ENCODE measurements at regions not wholly inside any gene's neighbourhood (a gene's known extent, or its start where the extent isn't known, plus 50 kb on each side); places are given as distances from the start of the nearest gene placed in this dataset.

DNA sequence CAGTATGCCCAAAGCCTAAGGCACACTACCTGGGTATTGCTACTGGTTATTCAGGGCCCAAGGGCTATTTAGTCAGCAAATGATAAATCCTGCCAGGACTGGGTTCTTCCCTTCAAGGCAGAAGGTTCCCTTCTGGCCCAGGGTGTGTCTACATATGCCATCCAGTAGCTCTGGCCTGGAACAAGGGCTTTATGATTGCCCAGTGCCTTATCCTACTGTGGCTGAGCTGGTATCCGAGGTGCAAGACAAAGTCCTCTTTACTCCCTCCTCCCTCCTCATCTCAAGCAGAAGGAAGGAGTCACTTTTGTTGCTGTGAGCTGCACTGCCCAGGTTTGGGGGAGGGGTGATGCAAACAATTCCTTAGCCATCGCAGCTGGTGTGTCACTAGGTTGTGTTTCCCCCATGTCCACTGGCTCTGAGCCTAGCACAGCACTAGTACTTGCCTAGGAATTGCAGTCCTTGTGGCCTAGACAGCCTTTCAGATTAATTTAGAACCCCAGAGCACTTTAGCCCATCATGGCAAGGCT lies 221.8 kb upstream of the TGFBR2 start:
- TF ChIP-seq, protein P1, sequence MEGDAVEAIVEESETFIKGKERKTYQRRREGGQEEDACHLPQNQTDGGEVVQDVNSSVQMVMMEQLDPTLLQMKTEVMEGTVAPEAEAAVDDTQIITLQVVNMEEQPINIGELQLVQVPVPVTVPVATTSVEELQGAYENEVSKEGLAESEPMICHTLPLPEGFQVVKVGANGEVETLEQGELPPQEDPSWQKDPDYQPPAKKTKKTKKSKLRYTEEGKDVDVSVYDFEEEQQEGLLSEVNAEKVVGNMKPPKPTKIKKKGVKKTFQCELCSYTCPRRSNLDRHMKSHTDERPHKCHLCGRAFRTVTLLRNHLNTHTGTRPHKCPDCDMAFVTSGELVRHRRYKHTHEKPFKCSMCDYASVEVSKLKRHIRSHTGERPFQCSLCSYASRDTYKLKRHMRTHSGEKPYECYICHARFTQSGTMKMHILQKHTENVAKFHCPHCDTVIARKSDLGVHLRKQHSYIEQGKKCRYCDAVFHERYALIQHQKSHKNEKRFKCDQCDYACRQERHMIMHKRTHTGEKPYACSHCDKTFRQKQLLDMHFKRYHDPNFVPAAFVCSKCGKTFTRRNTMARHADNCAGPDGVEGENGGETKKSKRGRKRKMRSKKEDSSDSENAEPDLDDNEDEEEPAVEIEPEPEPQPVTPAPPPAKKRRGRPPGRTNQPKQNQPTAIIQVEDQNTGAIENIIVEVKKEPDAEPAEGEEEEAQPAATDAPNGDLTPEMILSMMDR (IDR thresholded peaks at IDR 0.05) = no peak
- TF ChIP-seq POLR2AphosphoS5 (IDR thresholded peaks at IDR 0.05; ENCODE audit: insufficient read depth in 1 of 2, low read depth in 1 of 2) = no peak
